ENCODE measurements at regions not wholly inside any gene's neighbourhood (a gene's known extent, or its start where the extent isn't known, plus 50 kb on each side); places are given as distances from the start of the nearest gene placed in this dataset.
"Not testable (repeated sequence)": the region's sequence is repeated elsewhere in the genome, so short reads cannot be mapped to it uniquely, and the experiment has no call there.

DNA sequence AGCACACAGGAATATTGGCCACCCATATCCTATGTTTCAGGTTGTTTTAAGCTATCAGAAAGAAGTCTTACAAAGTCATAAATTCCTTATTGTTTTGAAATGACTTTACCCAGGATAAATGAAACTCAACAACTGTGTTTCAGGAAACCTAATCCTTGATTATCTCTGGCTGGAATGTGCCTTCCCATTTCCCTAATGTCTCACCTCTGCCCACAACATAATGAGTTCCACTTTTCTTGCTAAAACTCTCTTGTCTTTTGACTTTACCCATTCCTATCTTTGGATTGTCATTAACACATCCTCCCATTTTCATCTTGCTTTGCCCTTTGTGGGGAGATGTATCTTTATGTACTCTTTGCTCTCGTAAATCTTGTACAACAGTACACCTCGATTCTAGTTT, 200.0 kb upstream of the DNAJC19 start:
- H3K27me3 ChIP-seq (ENCODE audit: control insufficient read depth, low read length): no peaks in the 10 kb centered on the region; the same call in 1 of the 2 replicates
- no peak overlapping the region for H3K4me3 ChIP-seq (ENCODE audit: low read length)
- no peaks in the 10 kb centered on the region for H3F3A ChIP-seq (ENCODE audit: control insufficient read depth, insufficient read depth)
- TF ChIP-seq EZH2phosphoT487 (IDR thresholded peaks at IDR 0.05; ENCODE audit: borderline replicate concordance, low read length): no peak
- no peak for TF ChIP-seq CTCF (IDR thresholded peaks at IDR 0.05; ENCODE audit: low read depth, low read length, poor library complexity, severe bottlenecking)
- no peaks in the 10 kb centered on the region for H4K20me1 ChIP-seq (ENCODE audit: control insufficient read depth, insufficient read depth, low read depth, low read length)
- no peak overlapping the region for H3K27ac ChIP-seq (ENCODE audit: low read depth, low read length)
- no peaks in the 10 kb centered on the region for H3K9me2 ChIP-seq (replicated peaks; ENCODE audit: control insufficient read depth, low read length)
- no peaks in the 10 kb centered on the region for H3K36me3 ChIP-seq (ENCODE audit: control insufficient read depth, low read length)
- H3K4me2 ChIP-seq (ENCODE audit: low read length): no peak overlapping the region
- no peaks in the 10 kb centered on the region for H3K4me1 ChIP-seq (ENCODE audit: control insufficient read depth, low read length)
- H3K79me2 ChIP-seq (ENCODE audit: control insufficient read depth, low read length): no peaks in the 10 kb centered on the region
- no peaks in the 10 kb centered on the region for H3K9me3 ChIP-seq (ENCODE audit: control insufficient read depth, insufficient read depth, low read length)

- H3K4me2 ChIP-seq (ENCODE audit: low read length): no peak overlapping the region
- H3K4me1 ChIP-seq (ENCODE audit: control insufficient read depth, low read length): no peaks in the 10 kb centered on the region
- no peaks in the 10 kb centered on the region for H4K20me1 ChIP-seq (ENCODE audit: control insufficient read depth, insufficient read depth, low read depth, low read length)
- H3K27ac ChIP-seq (ENCODE audit: low read depth, low read length): no peak overlapping the region
- no peaks in the 10 kb centered on the region for H3K9me3 ChIP-seq (ENCODE audit: control insufficient read depth, insufficient read depth, low read length)
- H3K36me3 ChIP-seq (ENCODE audit: control insufficient read depth, low read length): no peaks in the 10 kb centered on the region
- H3K27me3 ChIP-seq (ENCODE audit: control insufficient read depth, low read length): no peaks in the 10 kb centered on the region
- H3F3A ChIP-seq (ENCODE audit: control insufficient read depth, insufficient read depth): no peaks in the 10 kb centered on the region
- no peak overlapping the region for H3K4me3 ChIP-seq (ENCODE audit: low read length)
- TF ChIP-seq CTCF (IDR thresholded peaks at IDR 0.05; ENCODE audit: low read depth, low read length, poor library complexity, severe bottlenecking) (no peak), EZH2phosphoT487 (IDR thresholded peaks at IDR 0.05; ENCODE audit: borderline replicate concordance, low read length) (no peak)
- H3K9me2 ChIP-seq (replicated peaks; ENCODE audit: control insufficient read depth, low read length): no peaks in the 10 kb centered on the region
- no peaks in the 10 kb centered on the region for H3K79me2 ChIP-seq (ENCODE audit: control insufficient read depth, low read length)
Observed at GRCh38 chr3:181183764-181184163, 194.2 kb upstream of the DNAJC19 start.

GRCh38 chr3:181183057-181183456, 193.5 kb upstream of the DNAJC19 start:
- H3K4me3 ChIP-seq (ENCODE audit: low read length); H3K4me2 ChIP-seq (ENCODE audit: low read length); H3K36me3 ChIP-seq (ENCODE audit: control insufficient read depth, low read length); H3K79me2 ChIP-seq (ENCODE audit: control insufficient read depth, low read length); H3K9me2 ChIP-seq (replicated peaks; ENCODE audit: control insufficient read depth, low read length); H3K27me3 ChIP-seq (ENCODE audit: control insufficient read depth, low read length); H3K4me1 ChIP-seq (ENCODE audit: control insufficient read depth, low read length); H4K20me1 ChIP-seq (ENCODE audit: control insufficient read depth, insufficient read depth, low read depth, low read length); H3K27ac ChIP-seq (ENCODE audit: low read depth, low read length); H3F3A ChIP-seq (ENCODE audit: control insufficient read depth, insufficient read depth); H3K9me3 ChIP-seq (ENCODE audit: control insufficient read depth, insufficient read depth, low read length): not testable (repeated sequence)

DNA sequence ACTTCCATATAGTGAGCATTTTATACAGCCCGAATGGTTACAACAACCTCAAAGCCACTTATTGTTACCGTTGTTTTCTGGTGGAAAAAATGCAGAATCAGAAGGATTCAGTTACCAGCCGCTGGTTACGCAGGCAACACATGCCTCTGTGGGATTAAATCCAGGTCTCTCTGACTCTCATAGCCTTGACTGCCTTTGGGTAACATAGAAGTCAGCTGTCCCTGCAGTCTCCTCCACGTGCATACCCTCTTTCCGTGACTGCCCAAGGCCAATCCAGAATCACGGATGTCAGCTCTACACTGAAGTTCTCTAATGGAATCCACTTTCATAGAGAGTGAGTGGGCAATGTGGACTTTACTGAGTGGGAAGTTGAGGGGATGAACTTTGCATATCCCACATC, 189.5 kb upstream of the DNAJC19 start:
- Histone ChIP-seq H3K36me3 (ENCODE audit: control insufficient read depth, low read length) (no peaks in the 10 kb centered on the region), H3K4me1 (ENCODE audit: control insufficient read depth, low read length) (no peaks in the 10 kb centered on the region), H3K4me2 (ENCODE audit: low read length) (no peak overlapping the region), H3K27me3 (ENCODE audit: control insufficient read depth, low read length) (peaks cover 2% of the 10 kb centered on the region; the same call in 1 of the 2 replicates), H3K9me3 (ENCODE audit: control insufficient read depth, insufficient read depth, low read length) (no peaks in the 10 kb centered on the region), H3K4me3 (ENCODE audit: low read length) (no peak overlapping the region), H3K9me2 (replicated peaks; ENCODE audit: control insufficient read depth, low read length) (no peaks in the 10 kb centered on the region), H3F3A (ENCODE audit: control insufficient read depth, insufficient read depth) (no peaks in the 10 kb centered on the region), H3K27ac (ENCODE audit: low read depth, low read length) (no peak overlapping the region), H3K79me2 (ENCODE audit: control insufficient read depth, low read length) (no peaks in the 10 kb centered on the region), H4K20me1 (ENCODE audit: control insufficient read depth, insufficient read depth, low read depth, low read length) (no peaks in the 10 kb centered on the region)
- TF ChIP-seq EZH2phosphoT487 (IDR thresholded peaks at IDR 0.05; ENCODE audit: borderline replicate concordance, low read length): no peak
- TF ChIP-seq CTCF (IDR thresholded peaks at IDR 0.05; ENCODE audit: low read depth, low read length, poor library complexity, severe bottlenecking): no peak
